Activated CD4-positive, alpha-beta T cell treated with anti-CD3 and anti-CD28 coated beads for 4 hours (primary cell): ENCODE measurements at regions not wholly inside any gene's neighbourhood (a gene's known extent, or its start where the extent isn't known, plus 50 kb on each side); places are given as distances from the start of the nearest gene placed in this dataset.

ENCODE experiments used
- DNase-seq, 2 donors: peaks; one replicate each; pipeline ENCODE4 v3.0.0-alpha.2; 2020

GRCh38 chr17:14715561-14715960 is 414.7 kb downstream of the HS3ST3B1 start:
- no peak for DNase-seq

DNA sequence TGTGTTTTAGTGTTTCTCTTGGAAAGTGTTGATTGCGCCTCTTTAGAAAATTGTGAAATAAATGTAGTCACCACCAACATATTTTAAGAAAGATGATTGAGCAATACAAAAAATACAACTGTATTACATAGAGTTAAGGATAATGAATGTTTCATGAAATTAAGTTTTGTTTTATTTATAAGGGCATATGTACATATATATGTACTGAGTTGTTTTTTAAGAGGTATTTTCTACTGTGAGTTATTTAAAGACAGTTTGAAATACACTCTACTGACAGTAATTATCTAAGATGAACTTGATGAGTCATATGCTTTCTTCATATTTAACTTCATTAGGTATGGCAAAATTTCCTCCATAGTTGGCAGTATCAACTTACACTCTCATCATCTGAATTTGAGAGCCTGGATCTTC is 411.7 kb downstream of the HS3ST3B1 start:
- no peak for DNase-seq

GRCh38 chr17:14704121-14704520 is 403.2 kb downstream of the HS3ST3B1 start:
- no peak for DNase-seq

DNA sequence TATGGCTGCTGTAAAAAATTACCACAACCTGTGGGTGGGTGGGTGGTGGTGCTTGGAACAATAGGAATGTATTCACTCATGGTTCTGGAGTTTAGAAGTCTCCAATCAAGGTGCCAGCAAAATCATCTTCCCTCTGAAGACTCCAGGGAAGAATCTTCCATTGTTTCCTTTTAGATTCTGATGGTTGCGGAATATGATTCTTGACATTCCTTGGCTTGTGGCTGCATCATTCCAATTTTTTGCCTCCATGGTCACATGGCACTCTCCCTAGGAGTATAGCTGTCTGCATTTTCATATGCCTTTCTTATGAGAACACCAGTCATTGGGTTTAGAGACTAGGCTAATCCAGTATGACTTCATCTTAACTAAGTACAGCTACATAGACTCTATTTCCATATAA is 401.0 kb downstream of the HS3ST3B1 start:
- no peak for DNase-seq

GRCh38 chr17:14699574-14700185 is 398.8 kb downstream of the HS3ST3B1 start:
- no peak for DNase-seq

GRCh38 chr17:14693382-14693781 is 392.5 kb downstream of the HS3ST3B1 start:
- no peak for DNase-seq

GRCh38 chr17:14690704-14691103 is 389.8 kb downstream of the HS3ST3B1 start:
- DNase-seq, result no peak

GRCh38 chr17:14688134-14688533 is 387.3 kb downstream of the HS3ST3B1 start:
- DNase-seq, result no peak

GRCh38 chr17:14672830-14673229 is 371.9 kb downstream of the HS3ST3B1 start:
- no peak for DNase-seq

GRCh38 chr17:14670861-14671260 is 370.0 kb downstream of the HS3ST3B1 start:
- no peak for DNase-seq

DNA sequence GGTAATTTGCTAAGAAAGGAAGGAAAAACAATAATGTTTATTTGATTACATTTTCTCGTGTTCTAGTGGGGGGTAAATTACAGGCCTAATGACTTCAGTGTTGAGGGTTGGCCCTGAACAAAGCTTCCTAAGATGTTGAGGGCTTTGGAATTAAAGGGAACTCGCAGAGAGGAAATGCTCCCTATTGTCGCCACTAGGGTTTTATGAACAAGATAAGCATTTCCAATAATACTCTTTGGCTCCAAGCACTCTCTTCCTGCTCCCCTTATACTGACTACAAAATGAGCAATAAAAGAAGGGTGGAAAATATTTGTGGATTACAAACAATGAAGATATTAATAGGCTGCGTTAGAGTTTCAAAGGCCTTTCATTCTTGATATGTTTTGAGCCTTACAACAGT is 363.6 kb downstream of the HS3ST3B1 start:
- DNase-seq, result no peak

- no peak for DNase-seq
Measured at GRCh38 chr17:14641117-14641516, 340.2 kb downstream of the HS3ST3B1 start.

DNA sequence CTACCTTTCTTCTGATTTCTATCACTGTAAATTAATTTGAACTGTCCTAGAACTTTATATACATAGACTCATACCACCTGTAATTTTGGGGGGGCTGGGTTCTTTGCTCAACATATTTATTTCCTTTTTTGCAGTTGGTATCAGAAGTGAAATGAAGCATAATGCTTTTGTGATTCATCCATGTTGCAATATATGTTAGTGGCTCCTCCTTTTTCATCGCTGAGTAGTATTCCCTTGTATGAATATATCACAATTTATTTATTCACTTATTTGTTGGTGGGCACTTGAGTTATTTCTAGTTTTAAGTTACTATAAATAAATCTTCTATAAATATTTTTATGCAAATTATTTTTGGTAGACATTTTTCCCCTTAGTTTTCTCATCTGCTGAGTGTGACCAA is 336.4 kb downstream of the HS3ST3B1 start:
- no peak for DNase-seq

DNA sequence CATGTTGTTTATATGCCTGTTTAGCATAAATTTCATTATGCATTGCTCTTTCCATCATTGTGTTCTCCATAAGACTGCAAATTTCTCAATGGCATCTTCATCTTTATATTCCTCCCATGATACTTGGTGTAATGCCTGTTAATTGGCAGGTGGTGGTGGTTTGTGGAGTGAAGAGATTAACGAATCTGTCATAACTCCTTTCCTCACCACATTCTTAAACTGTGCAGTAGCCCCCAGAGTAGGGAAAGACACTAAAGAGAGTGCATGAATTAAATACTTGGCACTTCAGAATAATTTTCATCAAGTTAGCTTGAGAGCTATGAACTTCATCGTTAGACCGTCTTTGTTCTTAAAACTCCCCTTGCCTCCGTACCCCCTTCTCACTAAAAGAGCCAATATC is 329.7 kb downstream of the HS3ST3B1 start:
- no peak for DNase-seq

GRCh38 chr17:14630046-14630445 is 329.2 kb downstream of the HS3ST3B1 start:
- no peak for DNase-seq

DNA sequence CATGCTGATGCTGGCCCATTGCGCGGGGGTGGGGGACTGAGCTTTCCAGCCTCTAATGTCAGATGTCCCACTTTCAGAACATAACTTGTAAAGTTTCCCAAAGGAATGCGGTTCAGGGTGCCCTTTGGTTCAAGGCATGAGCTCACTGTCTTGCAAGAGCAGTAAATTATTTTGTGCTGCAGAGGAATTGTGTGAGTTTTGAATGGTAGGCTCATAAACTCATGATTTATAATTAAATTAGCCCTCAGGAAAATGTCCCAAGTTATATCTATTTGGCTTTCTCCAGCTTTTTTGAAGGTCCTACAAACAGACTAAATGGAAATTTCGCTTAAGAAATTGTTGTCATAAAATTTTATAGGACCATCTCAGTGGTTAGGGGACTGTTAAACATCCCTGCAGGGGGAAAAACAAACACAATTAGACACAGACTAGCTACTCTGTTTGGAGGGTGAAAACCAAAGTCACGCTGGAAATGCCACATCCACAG is 321.8 kb downstream of the HS3ST3B1 start:
- no peak for DNase-seq

DNA sequence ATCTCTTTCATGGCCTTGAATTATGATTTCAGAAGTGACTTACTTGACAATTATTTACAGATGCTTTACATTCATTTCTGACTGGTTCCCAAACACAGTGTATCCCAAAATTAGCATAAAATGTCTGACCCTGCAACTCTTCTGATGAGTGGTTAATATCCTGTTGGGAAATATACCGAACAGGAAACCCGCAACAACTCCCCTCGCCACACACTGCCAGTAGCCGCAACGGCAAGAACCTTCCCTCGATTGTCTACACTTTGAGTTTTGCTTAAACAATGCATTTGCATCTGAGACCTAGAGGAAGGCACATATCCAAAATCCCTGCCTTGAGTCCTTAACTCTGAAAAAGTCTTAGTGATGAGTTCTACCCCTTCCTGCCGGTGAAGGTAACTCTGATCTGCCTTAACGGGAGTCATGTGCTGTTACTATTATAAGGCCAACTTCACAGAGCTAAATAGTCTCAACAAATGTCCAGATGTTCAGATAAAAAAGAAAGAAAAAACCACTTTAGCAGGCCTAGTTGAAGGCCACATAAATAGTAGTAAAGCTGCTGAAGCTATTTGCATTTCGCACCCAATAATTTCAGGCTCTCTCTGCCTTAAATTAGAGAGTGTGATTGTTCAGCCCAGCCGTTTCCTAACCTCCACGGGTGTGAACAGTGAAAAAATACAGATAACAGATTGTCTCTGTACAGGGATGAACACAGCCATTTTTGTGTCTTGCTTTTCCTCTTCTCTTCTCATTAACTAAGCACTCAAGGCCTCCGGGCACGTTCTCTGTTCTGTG is 321.1 kb downstream of the HS3ST3B1 start:
- DNase-seq, result no peak

DNA sequence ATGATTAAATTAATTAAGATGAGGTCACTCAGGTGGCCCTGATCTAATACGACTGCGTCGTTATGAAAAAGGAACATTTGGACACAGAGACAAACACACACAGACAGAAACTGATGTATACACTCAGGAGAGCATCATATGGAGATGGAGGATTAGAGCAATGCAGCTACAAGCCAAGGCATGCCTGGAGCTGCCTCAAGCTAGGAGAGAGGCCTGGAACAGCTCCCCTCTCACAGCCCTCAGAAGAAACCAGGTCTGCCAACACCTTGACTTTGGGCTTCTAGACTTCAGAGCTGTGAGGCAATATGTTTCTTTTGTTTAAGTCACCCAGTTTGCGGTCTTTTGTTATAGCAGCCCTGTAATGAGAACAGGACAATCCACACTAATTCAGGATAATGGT is 318.9 kb downstream of the HS3ST3B1 start:
- no peak for DNase-seq

GRCh38 chr17:14616528-14616927 is 315.6 kb downstream of the HS3ST3B1 start:
- no peak for DNase-seq

DNA sequence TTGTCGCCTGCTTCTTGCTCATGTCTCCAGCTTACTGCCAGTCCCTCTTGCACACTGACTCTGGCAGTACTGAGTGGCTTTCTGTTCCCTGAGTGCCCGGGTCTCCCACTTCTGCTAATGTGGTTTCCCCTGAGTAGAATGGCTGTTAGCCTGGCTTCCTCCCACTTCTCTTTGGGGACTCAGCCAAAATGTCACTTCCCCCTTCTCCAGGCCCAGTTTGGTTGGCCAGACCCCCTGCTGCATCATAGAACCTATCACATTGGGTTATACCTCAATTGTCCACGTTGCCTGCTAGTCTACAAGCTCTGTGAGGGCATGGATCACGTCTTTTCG is 304.4 kb downstream of the HS3ST3B1 start:
- DNase-seq, result no peak

DNA sequence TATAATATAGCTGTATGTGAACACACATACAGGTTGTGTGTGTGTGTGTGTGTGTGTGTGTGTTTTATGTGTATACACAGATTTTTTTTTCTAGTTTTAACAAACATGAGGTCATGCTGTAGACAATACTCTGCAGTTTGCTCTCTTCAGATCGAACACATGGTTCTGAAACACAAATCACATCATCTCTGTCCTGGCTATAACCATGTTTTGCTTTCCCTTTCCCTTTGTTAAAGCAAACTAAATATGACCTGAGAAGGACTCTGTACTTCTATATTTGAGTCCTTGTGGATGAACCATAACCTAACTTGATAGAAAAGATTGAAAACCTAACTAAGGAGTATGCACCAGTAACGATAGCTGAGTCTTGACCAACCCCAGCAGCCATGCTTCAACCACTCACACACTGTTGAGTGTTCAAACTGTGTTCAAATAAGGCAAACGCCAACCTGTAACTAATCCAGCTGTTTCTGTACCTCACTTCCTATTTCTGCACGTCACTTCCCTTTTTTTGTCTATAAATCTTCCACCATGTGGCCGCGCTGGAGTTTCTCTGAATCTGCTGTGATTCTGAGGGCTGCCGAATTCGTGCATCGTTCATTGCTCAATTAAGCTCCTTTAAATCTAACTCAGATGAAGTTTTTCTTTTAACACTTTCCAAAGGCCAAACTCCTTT is 303.8 kb downstream of the HS3ST3B1 start:
- no peak for DNase-seq

DNA sequence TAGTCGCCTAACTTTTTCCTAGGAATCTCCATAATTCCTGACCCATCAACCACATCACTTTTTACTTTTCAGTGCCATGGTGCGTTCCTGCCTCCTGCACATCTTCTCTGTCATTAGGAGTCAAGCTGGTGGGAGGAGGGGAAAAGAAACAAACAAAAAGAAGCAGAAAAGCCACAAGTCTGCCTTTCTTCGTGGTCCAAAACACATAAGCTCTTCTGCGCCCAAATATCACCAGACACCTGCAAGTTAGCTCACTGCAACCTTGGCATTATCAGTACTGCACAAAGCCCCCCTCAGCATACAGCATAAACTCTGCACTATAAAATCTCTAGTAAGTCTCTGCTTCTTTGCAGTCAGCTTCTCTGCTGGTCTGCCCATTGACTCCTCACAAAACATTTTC is 295.3 kb downstream of the HS3ST3B1 start:
- DNase-seq, result no peak

GRCh38 chr17:14595656-14596055 is 294.8 kb downstream of the HS3ST3B1 start:
- DNase-seq, result no peak

DNA sequence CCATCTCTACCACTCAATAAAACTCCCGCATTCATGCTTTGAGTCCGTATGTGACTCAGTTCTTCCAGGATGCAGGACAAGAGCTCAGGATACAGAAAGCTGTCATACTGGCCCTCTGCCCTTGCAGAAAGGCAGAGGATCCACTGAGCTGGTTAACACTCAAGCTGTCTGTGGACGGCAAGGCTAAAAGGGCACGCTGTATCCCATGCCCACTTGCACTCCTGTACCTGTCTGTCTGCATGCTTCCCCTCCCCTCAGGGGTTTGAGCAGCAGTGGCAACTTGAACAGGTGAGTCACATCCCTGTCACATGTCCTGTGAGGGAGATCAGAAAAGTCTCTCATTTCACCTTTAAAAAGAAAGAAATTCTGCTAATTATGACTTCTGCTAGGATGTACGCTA is 293.8 kb downstream of the HS3ST3B1 start:
- DNase-seq, result no peak
